T-helper 1 cell treated with Interleukin-12 subunit alpha and Interleukin-12 subunit beta and Interleukin-4 antibody, amounts not matched to agents 30 μg/mL and 1 μg/mL, for 36 hours (primary cell): ENCODE measurements at regions not wholly inside any gene's neighbourhood (a gene's known extent, or its start where the extent isn't known, plus 50 kb on each side); places are given as distances from the start of the nearest gene placed in this dataset.

Source experiments
- H3K27ac Mint-ChIP-seq: one replicate; pipeline ENCODE4 v1.8.0; 2021; ENCODE audit warnings: mild to moderate bottlenecking, mixed read lengths
- H3K27me3 Mint-ChIP-seq: one replicate; pipeline ENCODE4 v1.8.0; 2021; ENCODE audit warnings: low read depth, mixed read lengths
- H3K36me3 Mint-ChIP-seq: one replicate; pipeline ENCODE4 v1.8.0; 2021; ENCODE audit warnings: low read depth, mixed read lengths
- H3K4me1 Mint-ChIP-seq: one replicate; pipeline ENCODE4 v1.8.0; 2021; ENCODE audit warnings: low read depth, mixed read lengths
- H3K4me3 Mint-ChIP-seq: one replicate; pipeline ENCODE4 v1.8.0; 2021; ENCODE audit warnings: mild to moderate bottlenecking, moderate library complexity, mixed read lengths
- H3K9me3 Mint-ChIP-seq: one replicate; pipeline ENCODE4 v1.8.0; 2021; ENCODE audit warnings: mixed read lengths

GRCh38 chr14:86654558-86655184 lies 1124.7 kb downstream of the FLRT2 start:
- no peaks in the 10 kb centered on the region for H3K9me3 Mint-ChIP-seq
- H3K4me1 Mint-ChIP-seq: no peaks in the 10 kb centered on the region
- H3K4me3 Mint-ChIP-seq: no peak overlapping the region
- no peak overlapping the region for H3K27ac Mint-ChIP-seq
- H3K36me3 Mint-ChIP-seq: no peaks in the 10 kb centered on the region
- H3K27me3 Mint-ChIP-seq: no peaks in the 10 kb centered on the region

GRCh38 chr14:86652526-86652925 lies 1122.6 kb downstream of the FLRT2 start:
- Mint-ChIP-seq H3K4me3 (no peak overlapping the region), H3K36me3 (no peaks in the 10 kb centered on the region), H3K27me3 (no peaks in the 10 kb centered on the region), H3K9me3 (no peaks in the 10 kb centered on the region), H3K27ac (no peak overlapping the region), H3K4me1 (no peaks in the 10 kb centered on the region)

- Mint-ChIP-seq H3K4me3 (no peak overlapping the region), H3K27ac (no peak overlapping the region), H3K9me3 (no peaks in the 10 kb centered on the region), H3K27me3 (no peaks in the 10 kb centered on the region), H3K36me3 (no peaks in the 10 kb centered on the region), H3K4me1 (no peaks in the 10 kb centered on the region)
Observed at GRCh38 chr14:86646696-86647690, 1117.0 kb downstream of the FLRT2 start.

- no peaks in the 10 kb centered on the region for H3K36me3 Mint-ChIP-seq
- H3K27me3 Mint-ChIP-seq: no peaks in the 10 kb centered on the region
- no peak overlapping the region for H3K4me3 Mint-ChIP-seq
Observed at GRCh38 chr14:86646125-86646524, 1116.2 kb downstream of the FLRT2 start.

GRCh38 chr14:86641310-86641709 lies 1111.4 kb downstream of the FLRT2 start:
- Mint-ChIP-seq H3K9me3 (no peaks in the 10 kb centered on the region), H3K36me3 (no peaks in the 10 kb centered on the region), H3K27me3 (no peaks in the 10 kb centered on the region), H3K4me3 (no peak overlapping the region), H3K4me1 (no peaks in the 10 kb centered on the region), H3K27ac (no peak overlapping the region)

More at GRCh38 chr14:86646125-86646524, 1116.2 kb downstream of the FLRT2 start:
- H3K9me3 Mint-ChIP-seq: no peaks in the 10 kb centered on the region
- no peaks in the 10 kb centered on the region for H3K4me1 Mint-ChIP-seq
- H3K27ac Mint-ChIP-seq: no peak overlapping the region

- Mint-ChIP-seq H3K9me3 (no peaks in the 10 kb centered on the region), H3K4me3 (no peak overlapping the region), H3K27me3 (no peaks in the 10 kb centered on the region), H3K27ac (no peak overlapping the region), H3K36me3 (no peaks in the 10 kb centered on the region), H3K4me1 (no peaks in the 10 kb centered on the region)
Observed at GRCh38 chr14:86640288-86640687, 1110.3 kb downstream of the FLRT2 start.

- Mint-ChIP-seq H3K27me3 (no peaks in the 10 kb centered on the region), H3K4me1 (no peaks in the 10 kb centered on the region), H3K27ac (no peak overlapping the region), H3K9me3 (no peaks in the 10 kb centered on the region), H3K4me3 (no peak overlapping the region), H3K36me3 (no peaks in the 10 kb centered on the region)
Observed at GRCh38 chr14:86639666-86640065, 1109.7 kb downstream of the FLRT2 start.

- H3K27ac Mint-ChIP-seq: no peak overlapping the region
- no peaks in the 10 kb centered on the region for H3K36me3 Mint-ChIP-seq
- H3K9me3 Mint-ChIP-seq: no peaks in the 10 kb centered on the region
- H3K27me3 Mint-ChIP-seq: no peaks in the 10 kb centered on the region
- H3K4me1 Mint-ChIP-seq: no peaks in the 10 kb centered on the region
- no peak overlapping the region for H3K4me3 Mint-ChIP-seq
Observed at GRCh38 chr14:86639146-86639545, 1109.2 kb downstream of the FLRT2 start.

GRCh38 chr14:86627080-86627479 lies 1097.1 kb downstream of the FLRT2 start:
- no peaks in the 10 kb centered on the region for H3K36me3 Mint-ChIP-seq

GRCh38 chr14:86626530-86626929 lies 1096.6 kb downstream of the FLRT2 start:
- no peak overlapping the region for H3K27ac Mint-ChIP-seq
- peaks cover 9% of the 10 kb centered on the region for H3K9me3 Mint-ChIP-seq
- H3K36me3 Mint-ChIP-seq: no peaks in the 10 kb centered on the region
- H3K27me3 Mint-ChIP-seq: no peaks in the 10 kb centered on the region
- H3K4me1 Mint-ChIP-seq: no peaks in the 10 kb centered on the region
- no peak overlapping the region for H3K4me3 Mint-ChIP-seq

More at GRCh38 chr14:86627080-86627479, 1097.1 kb downstream of the FLRT2 start:
- Mint-ChIP-seq H3K4me3 (no peak overlapping the region), H3K9me3 (peaks cover 9% of the 10 kb centered on the region), H3K27ac (no peak overlapping the region), H3K4me1 (no peaks in the 10 kb centered on the region), H3K27me3 (no peaks in the 10 kb centered on the region)

- no peak overlapping the region for H3K4me3 Mint-ChIP-seq
- H3K4me1 Mint-ChIP-seq: no peaks in the 10 kb centered on the region
- H3K36me3 Mint-ChIP-seq: no peaks in the 10 kb centered on the region
- no peak overlapping the region for H3K27ac Mint-ChIP-seq
- peaks cover 14% of the 10 kb centered on the region for H3K9me3 Mint-ChIP-seq
- H3K27me3 Mint-ChIP-seq: no peaks in the 10 kb centered on the region
Observed at GRCh38 chr14:86625637-86626036, 1095.7 kb downstream of the FLRT2 start.

GRCh38 chr14:86619726-86620125 lies 1089.8 kb downstream of the FLRT2 start:
- Mint-ChIP-seq H3K27ac (no peak overlapping the region), H3K27me3 (no peaks in the 10 kb centered on the region), H3K9me3 (peaks cover 10% of the 10 kb centered on the region), H3K36me3 (no peaks in the 10 kb centered on the region), H3K4me3 (no peak overlapping the region), H3K4me1 (no peaks in the 10 kb centered on the region)

- Mint-ChIP-seq H3K27ac (no peak overlapping the region), H3K27me3 (no peaks in the 10 kb centered on the region), H3K4me1 (no peaks in the 10 kb centered on the region), H3K9me3 (no peaks in the 10 kb centered on the region), H3K36me3 (no peaks in the 10 kb centered on the region), H3K4me3 (no peak overlapping the region)
Observed at GRCh38 chr14:86613786-86614185, 1083.8 kb downstream of the FLRT2 start.

GRCh38 chr14:86613126-86613525 lies 1083.2 kb downstream of the FLRT2 start:
- Mint-ChIP-seq H3K4me1 (no peaks in the 10 kb centered on the region), H3K27me3 (no peaks in the 10 kb centered on the region), H3K4me3 (no peak overlapping the region), H3K36me3 (no peaks in the 10 kb centered on the region), H3K27ac (no peak overlapping the region), H3K9me3 (no peaks in the 10 kb centered on the region)

GRCh38 chr14:86604561-86604960 lies 1074.6 kb downstream of the FLRT2 start:
- H3K36me3 Mint-ChIP-seq: no peaks in the 10 kb centered on the region
- H3K4me1 Mint-ChIP-seq: no peaks in the 10 kb centered on the region
- H3K27ac Mint-ChIP-seq: no peak overlapping the region
- H3K4me3 Mint-ChIP-seq: no peak overlapping the region
- H3K9me3 Mint-ChIP-seq: peaks cover 8% of the 10 kb centered on the region
- no peaks in the 10 kb centered on the region for H3K27me3 Mint-ChIP-seq
